ENCODE measurements at regions not wholly inside any gene's neighbourhood (a gene's known extent, or its start where the extent isn't known, plus 50 kb on each side); places are given as distances from the start of the nearest gene placed in this dataset.
A peak's percentile ranks its signal among the peaks of the same experiment; 100 is the strongest.

- DNase-seq = no peak
- Mint-ChIP-seq H3K27me3 (ENCODE audit: low read depth) (no peaks in the 10 kb centered on the region), H3K4me1 (ENCODE audit: low read depth) (no peaks in the 10 kb centered on the region), H3K4me3 (no peak overlapping the region), H3K36me3 (ENCODE audit: low read depth) (no peaks in the 10 kb centered on the region), H3K27ac (no peak overlapping the region), H3K9me3 (ENCODE audit: insufficient read depth) (peaks cover 9% of the 10 kb centered on the region)
- ATAC-seq = no peak
- CTCF ChIA-PET = no interaction called here
- POLR2A ChIA-PET = no interaction called here
Observed at GRCh38 chr5:93831449-93831848, 90.0 kb upstream of the POU5F2 start.

DNA sequence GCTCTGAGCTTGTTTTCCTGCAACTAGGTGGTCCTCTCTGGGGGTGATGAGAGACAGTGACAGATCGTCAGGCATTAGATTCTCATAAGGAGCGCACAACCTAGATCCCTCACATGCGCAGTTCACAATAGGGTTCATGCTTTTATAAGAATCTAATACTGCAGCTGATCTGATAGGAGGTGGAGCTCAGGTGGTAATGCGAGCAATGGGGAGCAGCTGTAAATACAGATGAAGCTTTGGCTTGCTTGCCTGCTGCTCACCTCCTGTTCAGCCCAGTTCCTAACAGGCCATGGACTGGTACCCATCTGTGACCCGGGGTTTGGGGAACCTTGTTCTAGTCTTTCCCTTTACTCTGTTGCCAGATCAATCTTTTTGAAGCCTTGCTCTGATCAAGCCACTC lies 89.5 kb upstream of the POU5F2 start:
- POLR2A ChIA-PET = no interaction called here
- Mint-ChIP-seq H3K4me1 (ENCODE audit: low read depth) (no peaks in the 10 kb centered on the region), H3K4me3 (no peak overlapping the region), H3K36me3 (ENCODE audit: low read depth) (no peaks in the 10 kb centered on the region), H3K9me3 (ENCODE audit: insufficient read depth) (peaks cover 9% of the 10 kb centered on the region), H3K27me3 (ENCODE audit: low read depth) (no peaks in the 10 kb centered on the region), H3K27ac (no peak overlapping the region)
- DNase-seq = no peak
- CTCF ChIA-PET = no interaction called here
- no peak for ATAC-seq

GRCh38 chr5:93829346-93829745 lies 87.9 kb upstream of the POU5F2 start:
- ChIA-PET CTCF (no interaction called here), POLR2A (no interaction called here)
- ATAC-seq = no peak
- peaks cover 15% of the 10 kb centered on the region for H3K9me3 Mint-ChIP-seq (ENCODE audit: insufficient read depth)
- H3K36me3 Mint-ChIP-seq (ENCODE audit: low read depth) = no peaks in the 10 kb centered on the region
- no peak for DNase-seq
- no peak overlapping the region for H3K4me3 Mint-ChIP-seq
- no peak overlapping the region for H3K27ac Mint-ChIP-seq
- H3K4me1 Mint-ChIP-seq (ENCODE audit: low read depth) = no peaks in the 10 kb centered on the region
- no peaks in the 10 kb centered on the region for H3K27me3 Mint-ChIP-seq (ENCODE audit: low read depth)

DNA sequence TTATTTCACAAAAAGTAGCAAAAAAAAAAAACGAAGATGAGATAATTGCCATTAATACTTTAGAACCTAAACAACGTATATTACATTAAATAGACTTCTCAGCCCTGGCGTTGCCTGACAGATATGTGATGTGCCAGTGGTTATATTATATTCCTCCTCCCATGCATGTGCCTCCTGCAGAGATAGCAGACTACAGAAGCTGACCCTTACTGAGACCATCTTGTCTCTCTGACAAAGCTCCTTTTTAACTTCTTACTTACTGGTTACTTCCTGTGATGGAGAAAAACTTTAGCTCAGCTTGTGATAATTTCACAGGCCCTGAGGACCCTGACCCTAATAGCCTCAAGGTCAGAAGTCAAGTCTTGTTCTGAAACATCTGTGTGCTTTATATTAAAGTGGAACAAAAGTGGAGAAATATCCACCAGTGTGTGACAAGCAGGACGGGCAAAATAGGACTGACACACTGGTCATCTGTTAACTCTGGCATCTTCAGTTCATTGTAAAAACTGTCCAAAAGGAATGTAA lies 80.6 kb upstream of the POU5F2 start:
- ATAC-seq = no peak
- no peak overlapping the region for H3K4me3 Mint-ChIP-seq
- no peak overlapping the region for H3K27ac Mint-ChIP-seq
- H3K4me1 Mint-ChIP-seq (ENCODE audit: low read depth) = no peaks in the 10 kb centered on the region
- CTCF ChIA-PET = no interaction called here
- no peak for DNase-seq
- H3K36me3 Mint-ChIP-seq (ENCODE audit: low read depth) = peaks cover 6% of the 10 kb centered on the region
- H3K27me3 Mint-ChIP-seq (ENCODE audit: low read depth) = no peaks in the 10 kb centered on the region
- POLR2A ChIA-PET = no interaction called here
- H3K9me3 Mint-ChIP-seq (ENCODE audit: insufficient read depth) = peaks cover 6% of the 10 kb centered on the region

GRCh38 chr5:93819668-93820067 lies 78.3 kb upstream of the POU5F2 start:
- no peaks in the 10 kb centered on the region for H3K27me3 Mint-ChIP-seq (ENCODE audit: low read depth)
- POLR2A ChIA-PET = no interaction called here
- no peak overlapping the region for H3K4me3 Mint-ChIP-seq
- ATAC-seq = no peak
- H3K9me3 Mint-ChIP-seq (ENCODE audit: insufficient read depth) = no peaks in the 10 kb centered on the region
- no peaks in the 10 kb centered on the region for H3K4me1 Mint-ChIP-seq (ENCODE audit: low read depth)
- peaks cover 6% of the 10 kb centered on the region for H3K36me3 Mint-ChIP-seq (ENCODE audit: low read depth)
- H3K27ac Mint-ChIP-seq = no peak overlapping the region
- no peak for DNase-seq
- CTCF ChIA-PET = no interaction called here

GRCh38 chr5:93810780-93811179 lies 69.4 kb upstream of the POU5F2 start:
- ChIA-PET CTCF (interaction anchor here (2.4 kb wide), 1 partner anchor 9 kb away, joined by 6 read pairs; no protein-coding TSS in a partner anchor), POLR2A (no interaction called here)
- DNase-seq (no peak), ATAC-seq (no peak)
- Mint-ChIP-seq H3K4me3 (no peak overlapping the region), H3K27me3 (ENCODE audit: low read depth) (no peaks in the 10 kb centered on the region), H3K36me3 (ENCODE audit: low read depth) (no peaks in the 10 kb centered on the region), H3K9me3 (ENCODE audit: insufficient read depth) (no peaks in the 10 kb centered on the region), H3K4me1 (ENCODE audit: low read depth) (no peaks in the 10 kb centered on the region), H3K27ac (no peak overlapping the region)

GRCh38 chr5:93809430-93809829 lies 68.0 kb upstream of the POU5F2 start:
- H3K27ac Mint-ChIP-seq = no peak overlapping the region
- no peak overlapping the region for H3K4me3 Mint-ChIP-seq
- ChIA-PET POLR2A (no interaction called here), CTCF (interaction anchor here (0.8 to 2.4 kb wide), 2 partner anchors 8 to 9 kb away, joined by 3 to 6 read pairs; no protein-coding TSS in a partner anchor)
- no peaks in the 10 kb centered on the region for H3K36me3 Mint-ChIP-seq (ENCODE audit: low read depth)
- ATAC-seq (no peak), DNase-seq (no peak)
- H3K27me3 Mint-ChIP-seq (ENCODE audit: low read depth) = no peaks in the 10 kb centered on the region
- H3K4me1 Mint-ChIP-seq (ENCODE audit: low read depth) = no peaks in the 10 kb centered on the region
- no peaks in the 10 kb centered on the region for H3K9me3 Mint-ChIP-seq (ENCODE audit: insufficient read depth)

GRCh38 chr5:93807846-93808245 lies 66.4 kb upstream of the POU5F2 start:
- Mint-ChIP-seq H3K27me3 (ENCODE audit: low read depth) (no peaks in the 10 kb centered on the region), H3K27ac (no peak overlapping the region), H3K36me3 (ENCODE audit: low read depth) (no peaks in the 10 kb centered on the region), H3K4me3 (no peak overlapping the region), H3K4me1 (ENCODE audit: low read depth) (no peaks in the 10 kb centered on the region), H3K9me3 (ENCODE audit: insufficient read depth) (no peaks in the 10 kb centered on the region)
- DNase-seq = no peak
- ATAC-seq = no peak
- CTCF ChIA-PET = no interaction called here
- POLR2A ChIA-PET = no interaction called here

DNA sequence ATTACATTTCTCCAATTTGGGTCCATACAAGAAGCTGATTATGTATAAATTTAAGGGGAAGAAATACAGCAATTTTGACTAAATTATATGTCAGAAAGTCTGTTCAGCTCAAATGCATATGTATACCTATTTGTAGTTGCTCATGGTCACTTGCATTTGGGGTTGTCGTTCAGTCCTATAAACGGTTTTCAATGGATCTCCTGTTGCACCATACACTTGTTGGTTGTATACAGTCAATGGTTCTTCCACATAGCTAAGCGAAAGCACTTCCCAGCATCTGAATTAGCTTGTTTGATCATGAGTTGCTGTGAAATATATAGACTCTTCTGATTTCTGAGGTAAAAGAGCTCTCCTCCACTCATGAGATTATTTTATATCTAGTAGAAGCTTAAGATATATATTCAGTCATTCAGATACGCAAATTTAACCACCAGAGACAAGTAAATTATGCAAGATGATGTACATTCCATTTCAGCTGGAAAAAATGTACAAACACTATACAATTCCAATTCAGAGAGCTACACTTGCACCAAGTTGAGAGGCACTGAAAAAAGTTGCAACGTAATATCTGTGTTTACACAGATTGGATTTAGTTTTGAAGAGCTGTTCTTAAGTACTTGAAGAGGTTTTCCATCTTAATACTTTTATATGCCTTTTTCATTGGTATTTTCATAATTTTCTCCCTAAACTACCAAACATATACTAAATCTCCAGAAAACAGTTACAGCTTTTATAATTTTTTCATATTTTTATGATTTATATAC lies 64.4 kb upstream of the POU5F2 start:
- H3K4me1 Mint-ChIP-seq (ENCODE audit: low read depth) = peaks cover 3% of the 10 kb centered on the region
- POLR2A ChIA-PET = no interaction called here
- DNase-seq (no peak), ATAC-seq (no peak)
- CTCF ChIA-PET = interaction anchor here (1.2 kb wide), 1 partner anchor 198 kb away, joined by 3 read pairs; no protein-coding TSS in a partner anchor
- no peaks in the 10 kb centered on the region for H3K9me3 Mint-ChIP-seq (ENCODE audit: insufficient read depth)
- no peak overlapping the region for H3K4me3 Mint-ChIP-seq
- H3K27ac Mint-ChIP-seq = no peak overlapping the region
- H3K27me3 Mint-ChIP-seq (ENCODE audit: low read depth) = no peaks in the 10 kb centered on the region
- H3K36me3 Mint-ChIP-seq (ENCODE audit: low read depth) = no peaks in the 10 kb centered on the region

DNA sequence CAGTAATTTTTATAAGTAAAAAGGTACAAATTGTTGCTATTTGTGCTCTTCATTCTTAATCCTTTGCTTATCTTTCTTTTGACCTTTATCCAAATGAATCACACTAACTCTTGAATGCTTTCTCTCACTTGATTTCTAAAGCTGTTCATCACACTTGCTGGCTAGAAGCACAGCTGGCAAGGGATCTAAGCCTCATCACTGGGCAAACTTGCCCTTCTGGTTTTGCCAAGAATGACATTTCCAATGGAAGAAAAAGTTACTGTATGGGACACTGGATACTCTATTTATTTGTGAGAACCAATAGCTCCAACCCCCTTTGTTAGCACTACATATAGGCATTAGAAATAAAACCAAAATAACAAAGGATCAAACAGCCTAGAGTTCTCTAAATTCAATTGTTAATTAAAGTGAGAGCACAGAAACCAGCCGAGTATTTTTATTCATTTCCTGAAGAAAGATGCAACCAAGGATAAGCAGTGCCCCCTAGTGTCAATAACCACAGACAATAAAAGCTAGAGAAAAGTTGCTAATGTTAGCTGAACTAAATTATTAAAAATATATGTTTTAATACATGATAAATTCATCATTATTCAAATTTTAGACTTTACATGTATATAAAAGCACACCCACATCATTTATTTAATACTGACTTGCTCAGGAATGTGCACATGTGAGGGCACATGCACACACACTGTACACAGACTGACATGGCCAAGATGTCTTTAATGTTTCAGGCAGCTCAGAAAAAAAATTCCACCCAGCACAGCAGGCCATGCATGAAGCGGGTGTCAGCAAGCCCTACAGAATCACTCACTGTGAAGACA lies 59.8 kb upstream of the POU5F2 start:
- H3K9me3 Mint-ChIP-seq (ENCODE audit: insufficient read depth) = no peaks in the 10 kb centered on the region
- no peak overlapping the region for H3K27ac Mint-ChIP-seq
- ChIA-PET CTCF (interaction anchor here (0.7 to 3.2 kb wide), 21 partner anchors 8 to 937 kb away, joined by 3 to 47 read pairs (median 4); partner anchors contain the start of genes NR2F1, NR2F1-AS1 and POU5F2), POLR2A (no interaction called here)
- peak; percentile 37 for DNase-seq
- peaks cover 3% of the 10 kb centered on the region for H3K4me1 Mint-ChIP-seq (ENCODE audit: low read depth)
- H3K4me3 Mint-ChIP-seq = no peak overlapping the region
- H3K27me3 Mint-ChIP-seq (ENCODE audit: low read depth) = no peaks in the 10 kb centered on the region
- no peak for ATAC-seq
- no peaks in the 10 kb centered on the region for H3K36me3 Mint-ChIP-seq (ENCODE audit: low read depth)

DNA sequence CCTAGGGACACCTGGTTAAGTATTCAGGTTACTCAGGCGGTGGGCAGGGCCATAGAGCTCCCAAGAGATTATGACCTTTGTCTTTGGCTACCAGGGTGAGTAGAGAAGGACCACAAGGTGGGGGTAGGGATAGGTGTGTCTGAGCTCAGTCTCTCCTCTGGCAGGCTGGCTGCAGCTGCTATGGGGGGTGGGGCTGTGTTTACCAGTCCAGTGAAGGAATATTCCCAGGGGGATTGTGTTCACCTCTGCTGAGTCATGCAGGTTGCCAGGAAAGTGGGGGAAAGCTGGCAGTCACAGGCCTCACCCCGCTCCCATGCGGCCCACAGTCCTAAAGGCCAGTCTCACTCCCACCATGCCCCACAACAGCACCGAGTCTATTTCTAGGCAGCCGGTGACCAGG lies 53.6 kb upstream of the POU5F2 start:
- Mint-ChIP-seq H3K4me1 (ENCODE audit: low read depth) (no peaks in the 10 kb centered on the region), H3K9me3 (ENCODE audit: insufficient read depth) (no peaks in the 10 kb centered on the region), H3K27me3 (ENCODE audit: low read depth) (no peaks in the 10 kb centered on the region), H3K4me3 (no peak overlapping the region), H3K36me3 (ENCODE audit: low read depth) (no peaks in the 10 kb centered on the region), H3K27ac (no peak overlapping the region)
- ChIA-PET CTCF (no interaction called here), POLR2A (no interaction called here)
- DNase-seq = no peak
- no peak for ATAC-seq

DNA sequence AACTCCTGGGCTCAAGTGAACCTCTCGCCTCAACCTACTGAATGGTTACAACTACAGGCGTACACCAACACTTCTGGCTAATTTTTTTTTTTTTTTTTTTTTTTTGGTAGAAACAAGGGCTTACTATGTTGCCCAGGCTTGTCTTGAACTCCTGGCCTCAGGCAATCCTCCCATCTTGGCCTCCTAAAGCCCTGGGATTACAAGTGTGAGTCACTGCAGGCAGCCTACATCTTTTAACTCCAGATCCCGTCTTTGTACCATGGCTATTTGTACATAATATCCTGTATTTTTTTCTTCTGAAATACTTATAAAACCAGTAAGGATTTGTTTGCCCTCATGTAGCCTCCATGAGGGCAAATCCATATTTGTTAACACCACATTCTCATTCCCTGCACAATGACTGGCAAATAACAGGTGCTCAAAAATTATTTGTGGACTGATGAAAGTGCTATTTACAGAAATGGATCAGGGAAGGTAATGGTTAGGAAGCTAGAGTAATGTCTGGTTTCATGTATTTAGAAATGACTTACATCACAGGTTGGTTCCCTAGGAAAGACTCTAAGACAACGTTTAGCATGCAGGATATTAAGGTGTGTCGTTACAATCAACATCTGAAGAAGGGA lies 51.9 kb upstream of the POU5F2 start:
- ChIA-PET CTCF (no interaction called here), POLR2A (no interaction called here)
- H3K27ac Mint-ChIP-seq = no peak overlapping the region
- no peak overlapping the region for H3K4me3 Mint-ChIP-seq
- no peaks in the 10 kb centered on the region for H3K4me1 Mint-ChIP-seq (ENCODE audit: low read depth)
- no peak for ATAC-seq
- H3K36me3 Mint-ChIP-seq (ENCODE audit: low read depth) = no peaks in the 10 kb centered on the region
- H3K27me3 Mint-ChIP-seq (ENCODE audit: low read depth) = no peaks in the 10 kb centered on the region
- no peak for DNase-seq
- no peaks in the 10 kb centered on the region for H3K9me3 Mint-ChIP-seq (ENCODE audit: insufficient read depth)
